Keratinocyte (primary cell): ENCODE measurements at regions not wholly inside any gene's neighbourhood (a gene's known extent, or its start where the extent isn't known, plus 50 kb on each side); places are given as distances from the start of the nearest gene placed in this dataset.

ENCODE experiments used
- DNase-seq: peaks from one replicate; pipeline ENCODE4 v3.0.0-alpha.2; 2011; ENCODE audit warnings: low read depth, missing footprints, low spot score
- FAIRE-seq: peaks from 2 replicates; lab custom pipeline; 2011; peaks lifted over from hg19 to GRCh38; lab: Jason Lieb, UNC
- H2AFZ ChIP-seq: 2 replicates; pipeline ENCODE4 v1.6.0; 2012; ENCODE audit warnings: low read length, control low read depth, inconsistent platforms; ENCODE audit not compliant: control insufficient read depth
- H3K27ac ChIP-seq: 2 replicates; pipeline ENCODE4 v1.5.1; 2011; ENCODE audit warnings: low read length; ENCODE audit not compliant: control insufficient read depth, insufficient read depth
- H3K27me3 ChIP-seq: 3 replicates; pipeline ENCODE4 v1.6.0; 2011; ENCODE audit warnings: low read length; ENCODE audit not compliant: control insufficient read depth, insufficient read depth; ENCODE audit errors: extremely low read depth
- H3K36me3 ChIP-seq, 2 experiments: 2 replicates in 1 of 2; 3 replicates in 1 of 2; pipeline ENCODE4 v1.5.1; 2011; ENCODE audit warnings: low read length in 2 of 2, mild to moderate bottlenecking in 1 of 2; ENCODE audit not compliant: control insufficient read depth in 2 of 2, insufficient read depth in 2 of 2; ENCODE audit errors: extremely low read depth in 1 of 2
- H3K4me1 ChIP-seq: 3 replicates; pipeline ENCODE4 v1.5.1; 2011; ENCODE audit warnings: low read length; ENCODE audit not compliant: control insufficient read depth, insufficient read depth; ENCODE audit errors: extremely low read depth
- H3K4me2 ChIP-seq: 3 replicates; pipeline ENCODE4 v1.6.0; 2011; ENCODE audit warnings: low read depth, low read length; ENCODE audit not compliant: control insufficient read depth, insufficient read depth; ENCODE audit errors: extremely low read depth
- H3K4me3 ChIP-seq, 3 experiments: fragments of 200-600 bp in 1 of 3; sonication (generic) in 1 of 3; 2 replicates in 2 of 3; 3 replicates in 1 of 3; pipeline ENCODE4 v1.5.1; 2011 to 2016; ENCODE audit warnings: low read length in 3 of 3, mild to moderate bottlenecking in 3 of 3, control low read depth in 2 of 3, inconsistent platforms in 1 of 3, low read depth in 1 of 3, mixed read lengths in 1 of 3, mixed run types in 1 of 3, moderate library complexity in 1 of 3; ENCODE audit not compliant: control insufficient read depth in 2 of 3, insufficient read depth in 2 of 3; ENCODE audit errors: extremely low read depth in 1 of 3
- H3K79me2 ChIP-seq: 2 replicates; pipeline ENCODE4 v1.6.0; 2012; ENCODE audit warnings: low read length; ENCODE audit not compliant: control insufficient read depth, insufficient read depth
- H3K9ac ChIP-seq: 3 replicates; pipeline ENCODE4 v1.6.0; 2011; ENCODE audit warnings: low read length; ENCODE audit not compliant: control insufficient read depth, insufficient read depth; ENCODE audit errors: extremely low read depth
- H3K9me1 ChIP-seq: 3 replicates; pipeline ENCODE4 v1.6.0; 2011; ENCODE audit warnings: low read length; ENCODE audit not compliant: control insufficient read depth, insufficient read depth; ENCODE audit errors: extremely low read depth
- H3K9me3 ChIP-seq: 2 replicates; pipeline ENCODE4 v1.5.1; 2012; ENCODE audit warnings: low read depth, low read length; ENCODE audit not compliant: control insufficient read depth
- H4K20me1 ChIP-seq: 3 replicates; pipeline ENCODE4 v1.6.0; 2011; ENCODE audit warnings: low read length; ENCODE audit not compliant: control insufficient read depth, insufficient read depth; ENCODE audit errors: extremely low read depth
- EZH2 ChIP-seq: IDR thresholded peaks from one replicate; pipeline ENCODE4 v1.6.1; 2012; ENCODE audit warnings: inconsistent platforms, mild to moderate bottlenecking, low read length, moderate library complexity
- dilution Hi-C: fragments of 300-500 bp; cut with MboI; formaldehyde crosslinking; loops from one replicate; pipeline ENCODE4 v1.7.0; 2020; ENCODE audit warnings: low sequenced_read_pairs; ENCODE audit not compliant: extremely low pct_ligation_motif_present
- TF ChIP-seq, protein P1 (sequence below), 3 experiments: IDR thresholded peaks in 1 of 3; conservative IDR thresholded peaks in 1 of 3; optimal IDR thresholded peaks in 1 of 3; 2 replicates in 2 of 3; 3 replicates in 1 of 3; pipeline versions ENCODE3 to v1.5.1; 2011; ENCODE audit warnings: low read length in 3 of 3, mild to moderate bottlenecking in 3 of 3, moderate library complexity in 2 of 3, control low read depth in 1 of 3, inconsistent platforms in 1 of 3; ENCODE audit not compliant: insufficient read depth in 2 of 3; ENCODE audit errors: extremely low read depth in 1 of 3

DNA sequence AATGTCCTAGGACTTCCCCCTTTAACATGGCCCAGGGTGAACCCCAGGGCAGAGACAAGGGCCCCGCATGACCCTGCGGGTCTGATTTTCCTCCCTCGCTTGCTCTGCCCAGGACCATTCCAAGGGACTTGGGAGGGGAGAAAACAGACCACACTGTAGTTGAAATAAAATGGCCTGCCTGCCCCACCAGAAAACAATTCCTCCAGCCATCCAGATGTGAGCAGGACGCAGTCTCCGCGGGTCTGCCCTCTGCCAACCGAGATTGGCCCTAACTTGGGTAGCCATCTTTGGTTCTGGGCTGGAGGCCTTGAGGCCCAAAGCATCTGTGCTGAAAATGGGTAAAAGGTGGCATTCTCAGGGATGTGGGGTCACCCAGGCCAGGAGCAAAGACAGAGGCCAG is 75.5 kb downstream of the RFLNA start:
- Histone ChIP-seq H3K9me3 (no peaks in the 10 kb centered on the region), H4K20me1 (peaks cover 4% of the 10 kb centered on the region), H3K4me1 (peaks cover 6% of the 10 kb centered on the region), H3K9me1 (no peaks in the 10 kb centered on the region), H3K4me3 (no peak overlapping the region), H3K79me2 (no peaks in the 10 kb centered on the region), H3K27ac (no peak overlapping the region), H3K9ac (no peak overlapping the region), H2AFZ (no peak overlapping the region), H3K36me3 (peaks cover 20 to 33% of the 10 kb centered on the region in 2 experiments), H3K27me3 (no peaks in the 10 kb centered on the region), H3K4me2 (no peak overlapping the region)
- FAIRE-seq (no peak), DNase-seq (no peak)
- dilution Hi-C loops = no loop called here
- no peak for TF ChIP-seq EZH2
- TF ChIP-seq, protein P1, sequence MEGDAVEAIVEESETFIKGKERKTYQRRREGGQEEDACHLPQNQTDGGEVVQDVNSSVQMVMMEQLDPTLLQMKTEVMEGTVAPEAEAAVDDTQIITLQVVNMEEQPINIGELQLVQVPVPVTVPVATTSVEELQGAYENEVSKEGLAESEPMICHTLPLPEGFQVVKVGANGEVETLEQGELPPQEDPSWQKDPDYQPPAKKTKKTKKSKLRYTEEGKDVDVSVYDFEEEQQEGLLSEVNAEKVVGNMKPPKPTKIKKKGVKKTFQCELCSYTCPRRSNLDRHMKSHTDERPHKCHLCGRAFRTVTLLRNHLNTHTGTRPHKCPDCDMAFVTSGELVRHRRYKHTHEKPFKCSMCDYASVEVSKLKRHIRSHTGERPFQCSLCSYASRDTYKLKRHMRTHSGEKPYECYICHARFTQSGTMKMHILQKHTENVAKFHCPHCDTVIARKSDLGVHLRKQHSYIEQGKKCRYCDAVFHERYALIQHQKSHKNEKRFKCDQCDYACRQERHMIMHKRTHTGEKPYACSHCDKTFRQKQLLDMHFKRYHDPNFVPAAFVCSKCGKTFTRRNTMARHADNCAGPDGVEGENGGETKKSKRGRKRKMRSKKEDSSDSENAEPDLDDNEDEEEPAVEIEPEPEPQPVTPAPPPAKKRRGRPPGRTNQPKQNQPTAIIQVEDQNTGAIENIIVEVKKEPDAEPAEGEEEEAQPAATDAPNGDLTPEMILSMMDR (optimal IDR thresholded peaks at IDR 0.05 in 1 of 3, IDR thresholded peaks at IDR 0.05 in 1 of 3, conservative IDR thresholded peaks at IDR 0.05 in 1 of 3; ENCODE audit: extremely low read depth in 1 of 3, insufficient read depth in 2 of 3, low read length in 3 of 3) = no peak

DNA sequence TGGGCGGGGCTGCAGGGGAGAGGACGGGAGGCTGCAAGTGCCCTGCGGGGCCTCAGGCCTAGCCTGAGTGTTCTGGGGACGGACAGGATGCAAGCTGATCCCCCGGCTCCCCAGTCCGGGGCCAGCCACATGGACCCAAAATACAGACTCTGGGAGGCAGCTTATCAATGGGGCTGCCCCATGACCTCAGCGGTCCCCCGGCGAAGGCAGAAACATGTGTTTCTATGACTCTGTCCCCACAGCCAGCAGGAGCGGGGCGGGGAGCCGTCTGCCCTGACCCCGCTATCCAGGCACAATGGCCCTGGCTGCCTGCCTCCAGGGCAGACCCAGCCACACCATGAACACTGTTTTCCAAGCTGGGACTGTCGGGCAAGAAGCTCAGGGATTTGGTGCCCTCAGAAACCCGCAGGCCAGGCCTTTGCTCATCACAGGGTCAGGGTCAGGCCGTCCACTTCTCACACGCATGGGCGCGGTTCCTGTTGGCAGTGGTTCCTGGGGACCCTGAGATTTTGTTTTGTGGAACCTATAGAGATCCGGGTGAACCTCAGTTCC is 75.0 kb downstream of the RFLNA start:
- Histone ChIP-seq H3K27ac (no peak overlapping the region), H3K4me3 (no peak overlapping the region), H3K27me3 (no peaks in the 10 kb centered on the region), H3K9ac (no peak overlapping the region), H3K36me3 (peaks cover 20 to 29% of the 10 kb centered on the region in 2 experiments), H3K4me2 (no peak overlapping the region), H3K79me2 (no peaks in the 10 kb centered on the region), H3K4me1 (peaks cover 6% of the 10 kb centered on the region), H3K9me1 (no peaks in the 10 kb centered on the region), H4K20me1 (peaks cover 4% of the 10 kb centered on the region), H2AFZ (no peak overlapping the region), H3K9me3 (no peaks in the 10 kb centered on the region)
- TF ChIP-seq, protein P1 (optimal IDR thresholded peaks at IDR 0.05 in 1 of 3, IDR thresholded peaks at IDR 0.05 in 1 of 3, conservative IDR thresholded peaks at IDR 0.05 in 1 of 3; ENCODE audit: extremely low read depth in 1 of 3, insufficient read depth in 2 of 3, low read length in 3 of 3) = no peak
- no peak for TF ChIP-seq EZH2
- dilution Hi-C loops = no loop called here
- FAIRE-seq (no peak), DNase-seq (no peak)
